Gastroesophageal sphincter (tissue), 4 donors: ENCODE measurements at regions not wholly inside any gene's neighbourhood (a gene's known extent, or its start where the extent isn't known, plus 50 kb on each side); places are given as distances from the start of the nearest gene placed in this dataset.

Source experiments
- ATAC-seq: fragments of 150-250 bp; one replicate; pipeline ENCODE4 v1.9.1; 2016; ENCODE audit warnings: mild to moderate bottlenecking, moderate library complexity
- H3K27ac ChIP-seq, 4 donors: fragments of 200-600 bp; sonication (generic) in 3 of 4; 1 replicate in 3 of 4; 2 replicates in 1 of 4; pipeline ENCODE4 v1.5.1; 2016 to 2019
- H3K27me3 ChIP-seq: fragments of 200-600 bp; sonication (generic); one replicate; pipeline ENCODE4 v1.5.1; 2019
- H3K36me3 ChIP-seq, 2 donors: fragments of 200-600 bp; sonication (generic); one replicate each; pipeline ENCODE4 v1.5.1; 2019; ENCODE audit warnings: control low read depth in 1 of 2
- H3K4me1 ChIP-seq, 3 donors: fragments of 200-600 bp; sonication (generic); 1 replicate in 2 of 3; 2 replicates in 1 of 3; pipeline ENCODE4 v1.5.1; 2016 to 2019; ENCODE audit warnings: control low read depth in 2 of 3
- H3K4me3 ChIP-seq, 2 donors: fragments of 200-600 bp; sonication (generic); one replicate each; pipeline ENCODE4 v1.5.1; 2019; ENCODE audit warnings: mild to moderate bottlenecking in 1 of 2, moderate library complexity in 1 of 2
- H3K9me3 ChIP-seq, 3 donors: fragments of 200-600 bp; sonication (generic); one replicate each; pipeline ENCODE4 v1.5.1; 2017 to 2019; ENCODE audit warnings: control low read depth in 2 of 3
- EP300 ChIP-seq: sonication (generic); formaldehyde crosslinking; IDR thresholded peaks from one replicate; pipeline ENCODE4 v1.6.1; 2017; ENCODE audit warnings: antibody characterized with exemption, mild to moderate bottlenecking
- POLR2A ChIP-seq, 2 donors: fragments of 450-650 bp; IDR thresholded peaks; one replicate each; pipeline ENCODE4 v1.6.1; 2017; ENCODE audit warnings: antibody characterized with exemption in 2 of 2, mild to moderate bottlenecking in 2 of 2, moderate library complexity in 1 of 2
- POLR2AphosphoS5 ChIP-seq: sonication (generic); formaldehyde crosslinking; IDR thresholded peaks from one replicate; pipeline ENCODE4 v1.6.1; 2017; ENCODE audit warnings: antibody characterized with exemption
- WGBS, 2 donors: methylation state at CpG; one replicate each; pipeline ENCODE4 v1.1.5; 2018; ENCODE audit warnings: low coverage in 1 of 2; 5-methylcytosine and 5-hydroxymethylcytosine counted together
- TF ChIP-seq, protein P1 (sequence below), 4 experiments: fragments of 200-600 bp in 2 of 4; fragments of 450-650 bp in 2 of 4; sonication (generic) in 1 of 4; IDR thresholded peaks; one replicate each; pipeline ENCODE4 v1.5.1; 2017 to 2019; ENCODE audit warnings: antibody characterized with exemption in 4 of 4, mild to moderate bottlenecking in 2 of 4, moderate library complexity in 2 of 4

DNA sequence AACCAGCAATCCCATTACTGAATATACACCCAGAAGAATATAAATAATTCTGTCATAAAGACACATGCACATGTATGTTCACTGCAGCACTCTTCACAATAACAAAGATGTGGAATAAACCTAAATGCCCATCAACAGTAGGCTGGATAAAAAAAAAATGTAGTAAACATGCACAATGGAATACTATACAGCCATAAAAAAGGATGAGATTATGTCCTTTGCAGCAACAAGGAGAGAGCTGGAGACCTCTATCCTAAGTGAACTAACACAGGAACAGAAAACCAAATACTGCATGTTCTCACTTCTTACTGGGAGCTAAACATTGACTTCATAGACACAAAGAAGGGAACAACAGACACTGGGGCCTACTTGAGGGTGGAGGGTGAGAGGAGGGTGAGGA, 2067.7 kb downstream of the ARAP2 start:
- H3K4me1 ChIP-seq: no peaks in the 10 kb centered on the region
- no peak for TF ChIP-seq EP300
- TF ChIP-seq POLR2A (IDR thresholded peaks at IDR 0.05): no peak
- no peak for TF ChIP-seq POLR2AphosphoS5
- TF ChIP-seq, protein P1, sequence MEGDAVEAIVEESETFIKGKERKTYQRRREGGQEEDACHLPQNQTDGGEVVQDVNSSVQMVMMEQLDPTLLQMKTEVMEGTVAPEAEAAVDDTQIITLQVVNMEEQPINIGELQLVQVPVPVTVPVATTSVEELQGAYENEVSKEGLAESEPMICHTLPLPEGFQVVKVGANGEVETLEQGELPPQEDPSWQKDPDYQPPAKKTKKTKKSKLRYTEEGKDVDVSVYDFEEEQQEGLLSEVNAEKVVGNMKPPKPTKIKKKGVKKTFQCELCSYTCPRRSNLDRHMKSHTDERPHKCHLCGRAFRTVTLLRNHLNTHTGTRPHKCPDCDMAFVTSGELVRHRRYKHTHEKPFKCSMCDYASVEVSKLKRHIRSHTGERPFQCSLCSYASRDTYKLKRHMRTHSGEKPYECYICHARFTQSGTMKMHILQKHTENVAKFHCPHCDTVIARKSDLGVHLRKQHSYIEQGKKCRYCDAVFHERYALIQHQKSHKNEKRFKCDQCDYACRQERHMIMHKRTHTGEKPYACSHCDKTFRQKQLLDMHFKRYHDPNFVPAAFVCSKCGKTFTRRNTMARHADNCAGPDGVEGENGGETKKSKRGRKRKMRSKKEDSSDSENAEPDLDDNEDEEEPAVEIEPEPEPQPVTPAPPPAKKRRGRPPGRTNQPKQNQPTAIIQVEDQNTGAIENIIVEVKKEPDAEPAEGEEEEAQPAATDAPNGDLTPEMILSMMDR (IDR thresholded peaks at IDR 0.05): no peak
- ATAC-seq: no peak
- no peaks in the 10 kb centered on the region for H3K9me3 ChIP-seq
- H3K36me3 ChIP-seq: no peaks in the 10 kb centered on the region
- H3K27ac ChIP-seq: no peak overlapping the region
- H3K4me3 ChIP-seq: no peak overlapping the region
- H3K27me3 ChIP-seq: no peaks in the 10 kb centered on the region

DNA sequence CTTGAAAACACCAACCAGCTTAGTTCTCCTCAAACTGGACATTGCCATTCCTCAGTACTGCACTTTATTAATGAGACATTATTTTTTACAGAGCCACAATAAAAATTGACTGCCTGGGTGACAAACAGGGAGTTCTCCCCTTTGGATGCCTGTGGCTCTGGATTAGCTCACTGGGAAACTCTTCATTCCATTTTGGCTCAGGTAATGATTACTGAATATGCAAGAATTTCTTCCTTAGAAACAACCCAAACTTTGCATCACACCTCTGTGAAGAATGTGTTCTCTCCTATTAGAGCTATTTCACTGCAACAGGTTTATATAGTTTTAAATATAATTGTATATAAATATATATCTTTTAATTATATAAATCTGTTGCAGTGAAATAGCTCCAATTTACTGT, 2065.8 kb downstream of the ARAP2 start:
- TF ChIP-seq EP300: no peak
- TF ChIP-seq POLR2AphosphoS5: no peak
- TF ChIP-seq, protein P1 (IDR thresholded peaks at IDR 0.05): no peak
- no peak for TF ChIP-seq POLR2A (IDR thresholded peaks at IDR 0.05)
- no peaks in the 10 kb centered on the region for H3K36me3 ChIP-seq

DNA sequence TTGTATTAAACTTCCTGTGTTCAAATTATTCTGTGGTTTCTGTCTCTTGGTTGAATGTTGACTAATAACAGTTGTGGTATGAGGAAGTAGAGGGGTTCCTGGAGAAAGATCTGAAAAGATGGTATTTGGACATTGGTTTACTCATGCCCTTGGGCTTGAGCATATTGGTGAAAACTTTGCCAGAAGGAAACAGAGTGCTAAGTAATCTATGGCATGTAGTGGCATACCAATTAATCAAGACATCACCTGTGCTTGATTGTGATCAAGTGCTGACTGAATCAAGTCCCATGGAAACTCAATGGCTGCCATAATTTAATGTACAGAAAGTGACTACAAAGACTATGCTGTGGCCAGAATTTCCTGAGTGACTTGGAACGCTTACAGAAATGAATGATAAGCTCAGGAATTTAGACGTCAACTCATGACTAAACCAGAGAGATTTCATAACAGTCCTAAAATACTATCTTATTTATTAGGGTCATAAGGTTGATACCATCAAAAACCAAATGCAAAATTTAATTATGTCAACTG, 2062.9 kb downstream of the ARAP2 start:
- Histone ChIP-seq H3K27ac (no peak overlapping the region), H3K4me1 (no peaks in the 10 kb centered on the region), H3K4me3 (no peak overlapping the region), H3K9me3 (no peaks in the 10 kb centered on the region), H3K36me3 (no peaks in the 10 kb centered on the region), H3K27me3 (no peaks in the 10 kb centered on the region)
- WGBS, 2 donors: 52 to 64% methylated on average over 2 of the region's 2 CpGs
- no peak for ATAC-seq
- TF ChIP-seq EP300 (no peak), POLR2A (IDR thresholded peaks at IDR 0.05) (no peak), POLR2AphosphoS5 (no peak)
- TF ChIP-seq, protein P1 (IDR thresholded peaks at IDR 0.05): no peak

More for the DNA sequence above, 2065.8 kb downstream of the ARAP2 start:
- ATAC-seq: no peak
- H3K4me3 ChIP-seq: no peak overlapping the region
- no peaks in the 10 kb centered on the region for H3K4me1 ChIP-seq
- H3K9me3 ChIP-seq: no peaks in the 10 kb centered on the region
- no peak overlapping the region for H3K27ac ChIP-seq
- no peaks in the 10 kb centered on the region for H3K27me3 ChIP-seq

DNA sequence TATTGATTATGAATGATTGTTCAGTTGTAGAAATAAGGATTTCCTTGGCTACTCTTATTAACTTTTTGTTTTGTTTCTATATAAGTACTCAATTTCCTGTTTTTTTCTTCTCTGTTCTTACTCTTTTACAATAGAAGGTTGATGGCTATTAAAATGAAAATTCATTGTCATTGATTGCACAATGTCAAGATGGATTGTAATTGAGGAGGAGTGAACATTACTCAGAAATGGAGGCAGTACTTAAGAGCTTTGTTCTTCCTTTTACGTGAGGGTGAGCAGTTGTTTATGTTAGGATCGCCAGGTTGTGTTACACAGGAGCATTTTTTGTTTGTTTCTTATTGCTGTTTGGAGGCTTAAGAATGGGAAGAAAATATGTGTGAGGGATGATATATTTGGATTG, 2062.4 kb downstream of the ARAP2 start:
- Histone ChIP-seq H3K27ac (no peak overlapping the region), H3K4me3 (no peak overlapping the region), H3K9me3 (no peaks in the 10 kb centered on the region), H3K36me3 (no peaks in the 10 kb centered on the region), H3K27me3 (no peaks in the 10 kb centered on the region), H3K4me1 (no peaks in the 10 kb centered on the region)
- WGBS, 2 donors: 72% methylated on average over 2 of the region's 2 CpGs; no CpG with 5 or more reads in 1 of the 2 donors
- no peak for TF ChIP-seq EP300
- no peak for TF ChIP-seq POLR2AphosphoS5
- TF ChIP-seq, protein P1 (IDR thresholded peaks at IDR 0.05): no peak
- no peak for TF ChIP-seq POLR2A (IDR thresholded peaks at IDR 0.05)
- no peak for ATAC-seq

DNA sequence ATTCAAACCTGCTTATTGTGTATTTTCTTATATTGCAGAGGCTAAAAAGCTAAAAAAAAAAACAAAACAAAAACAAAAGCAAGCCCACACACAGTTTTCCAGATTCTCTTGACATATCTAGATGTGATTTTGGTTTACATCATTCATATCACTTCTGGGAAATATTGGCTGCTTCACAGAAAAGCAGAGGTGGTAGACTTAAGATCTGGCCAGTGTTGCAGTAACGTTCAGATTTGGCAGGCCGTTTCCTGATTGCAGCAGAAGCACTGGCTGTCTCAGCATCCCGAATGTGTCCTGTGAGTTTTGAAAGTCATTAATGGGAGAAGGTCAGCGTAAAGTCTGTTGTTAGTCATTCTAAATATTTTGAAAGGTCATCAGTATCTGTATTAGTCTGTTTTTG, 2062.0 kb downstream of the ARAP2 start:
- no peaks in the 10 kb centered on the region for H3K4me1 ChIP-seq
- WGBS, 2 donors: 31 to 35% methylated on average over 4 of the region's 4 CpGs
- H3K27ac ChIP-seq: no peak overlapping the region
- H3K27me3 ChIP-seq: no peaks in the 10 kb centered on the region
- no peak for TF ChIP-seq POLR2A (IDR thresholded peaks at IDR 0.05)
- no peak for TF ChIP-seq POLR2AphosphoS5
- TF ChIP-seq, protein P1 (IDR thresholded peaks at IDR 0.05): no peak
- no peak for TF ChIP-seq EP300
- H3K4me3 ChIP-seq: no peak overlapping the region
- H3K36me3 ChIP-seq: no peaks in the 10 kb centered on the region
- H3K9me3 ChIP-seq: no peaks in the 10 kb centered on the region
- ATAC-seq: no peak
